HepG2 (cell line): ENCODE measurements at regions not wholly inside any gene's neighbourhood (a gene's known extent, or its start where the extent isn't known, plus 50 kb on each side); places are given as distances from the start of the nearest gene placed in this dataset.

ENCODE experiments used
- CHD2 ChIP-seq: IDR thresholded peaks from 2 replicates; pipeline ENCODE4 v1.6.1; 2011; ENCODE audit warnings: low read depth, low read length, improper control_type of control experiment
- GATAD1 ChIP-seq: IDR thresholded peaks from 2 replicates; pipeline ENCODE4 v1.6.1; 2016; ENCODE audit warnings: missing genetic modification reagents, missing compliant biosample characterization
- JUND ChIP-seq: sonication (generic); formaldehyde crosslinking; IDR thresholded peaks from 2 replicates; pipeline ENCODE4 v1.8.0; 2022; ENCODE audit warnings: mild to moderate bottlenecking, missing genetic modification reagents
- MXD1 ChIP-seq: sonication (generic); formaldehyde crosslinking; IDR thresholded peaks from 2 replicates; pipeline ENCODE4 v1.4.0; 2020; ENCODE audit warnings: mild to moderate bottlenecking, missing genetic modification reagents
- NR2C2 ChIP-seq: sonication (generic); formaldehyde crosslinking; IDR thresholded peaks from 2 replicates; pipeline ENCODE4 v1.4.0; 2020; ENCODE audit warnings: missing genetic modification reagents, mild to moderate bottlenecking, moderate library complexity, borderline replicate concordance
- TBP ChIP-seq: sonication (generic); formaldehyde crosslinking; IDR thresholded peaks from 2 replicates; pipeline ENCODE4 v1.5.0; 2020; ENCODE audit warnings: missing genetic modification reagents
- TEAD3 ChIP-seq: optimal IDR thresholded peaks from 2 replicates; pipeline ENCODE3; 2016; ENCODE audit warnings: borderline replicate concordance
- ZBTB49 ChIP-seq: sonication (generic); formaldehyde crosslinking; IDR thresholded peaks from 2 replicates; pipeline ENCODE4 v1.4.0; 2020; ENCODE audit warnings: missing genetic modification reagents, borderline replicate concordance
- ZNF232 ChIP-seq: sonication (generic); formaldehyde crosslinking; IDR thresholded peaks from 2 replicates; pipeline ENCODE4 v1.4.0; 2020; ENCODE audit warnings: missing genetic modification reagents, borderline replicate concordance
- ZNF431 ChIP-seq: sonication (generic); formaldehyde crosslinking; IDR thresholded peaks from 2 replicates; pipeline ENCODE4 v1.9.0; 2022; ENCODE audit warnings: missing genetic modification reagents, low read depth, mild to moderate bottlenecking, borderline replicate concordance
- ZNF687 ChIP-seq: sonication (generic); formaldehyde crosslinking; IDR thresholded peaks from 2 replicates; pipeline ENCODE4 v1.5.1; 2020; ENCODE audit warnings: mild to moderate bottlenecking, missing genetic modification reagents, moderate library complexity
- TF ChIP-seq, protein P1 (sequence below): sonication (generic); formaldehyde crosslinking; IDR thresholded peaks from 2 replicates; pipeline ENCODE4 v1.5.0; 2020; ENCODE audit warnings: mild to moderate bottlenecking, missing genetic modification reagents, moderate library complexity

GRCh38 chr3:150312018-150312657, 96.0 kb upstream of the TSC22D2 start:
- TF ChIP-seq ZBTB49 (CRISPR knock-in tag) (no peak), ZNF232 (CRISPR knock-in tag) (no peak), MXD1 (CRISPR knock-in tag) (no peak), TEAD3 (CRISPR knock-in tag) (no peak), GATAD1 (CRISPR knock-in tag) (no peak), ZNF687 (CRISPR knock-in tag) (no peak), ZNF431 (CRISPR knock-in tag) (no peak), TBP (CRISPR knock-in tag) (no peak), CHD2 (no peak), JUND (CRISPR knock-in tag) (no peak), NR2C2 (no peak)
- TF ChIP-seq, protein P1, sequence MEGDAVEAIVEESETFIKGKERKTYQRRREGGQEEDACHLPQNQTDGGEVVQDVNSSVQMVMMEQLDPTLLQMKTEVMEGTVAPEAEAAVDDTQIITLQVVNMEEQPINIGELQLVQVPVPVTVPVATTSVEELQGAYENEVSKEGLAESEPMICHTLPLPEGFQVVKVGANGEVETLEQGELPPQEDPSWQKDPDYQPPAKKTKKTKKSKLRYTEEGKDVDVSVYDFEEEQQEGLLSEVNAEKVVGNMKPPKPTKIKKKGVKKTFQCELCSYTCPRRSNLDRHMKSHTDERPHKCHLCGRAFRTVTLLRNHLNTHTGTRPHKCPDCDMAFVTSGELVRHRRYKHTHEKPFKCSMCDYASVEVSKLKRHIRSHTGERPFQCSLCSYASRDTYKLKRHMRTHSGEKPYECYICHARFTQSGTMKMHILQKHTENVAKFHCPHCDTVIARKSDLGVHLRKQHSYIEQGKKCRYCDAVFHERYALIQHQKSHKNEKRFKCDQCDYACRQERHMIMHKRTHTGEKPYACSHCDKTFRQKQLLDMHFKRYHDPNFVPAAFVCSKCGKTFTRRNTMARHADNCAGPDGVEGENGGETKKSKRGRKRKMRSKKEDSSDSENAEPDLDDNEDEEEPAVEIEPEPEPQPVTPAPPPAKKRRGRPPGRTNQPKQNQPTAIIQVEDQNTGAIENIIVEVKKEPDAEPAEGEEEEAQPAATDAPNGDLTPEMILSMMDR (CRISPR knock-in tag) = no peak
